SIG-M5 treated with dmso at 0.1 percent for 504 hours (cell line): ENCODE measurements at regions not wholly inside any gene's neighbourhood (a gene's known extent, or its start where the extent isn't known, plus 50 kb on each side); places are given as distances from the start of the nearest gene placed in this dataset.
A peak's percentile ranks its signal among the peaks of the same experiment; 100 is the strongest.

Source experiments
- DNase-seq: peaks from one replicate; lab custom pipeline; 2025; ENCODE audit not compliant: unreplicated experiment; lab: John Stamatoyannopoulos, UW

DNA sequence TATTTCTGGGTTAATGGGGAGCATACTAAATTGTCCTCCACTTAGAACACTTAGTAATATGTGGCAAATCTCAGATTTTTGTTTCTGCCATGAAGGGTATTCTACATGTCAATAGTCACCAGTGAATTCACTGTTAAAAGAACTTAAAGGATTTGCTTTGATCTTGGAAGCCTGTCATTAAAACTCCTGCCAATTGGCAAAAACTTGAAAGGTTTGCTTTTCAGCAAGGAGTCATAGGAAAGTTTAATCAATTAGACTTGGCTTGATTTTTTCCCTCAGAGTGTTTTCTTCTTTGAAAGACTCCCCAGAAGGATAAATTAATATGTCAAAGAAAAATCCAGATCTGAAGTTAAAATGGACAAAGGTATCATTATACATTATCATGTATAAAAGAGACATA, 671.9 kb upstream of the PKDCC start:
- DNase-seq: no peak

DNA sequence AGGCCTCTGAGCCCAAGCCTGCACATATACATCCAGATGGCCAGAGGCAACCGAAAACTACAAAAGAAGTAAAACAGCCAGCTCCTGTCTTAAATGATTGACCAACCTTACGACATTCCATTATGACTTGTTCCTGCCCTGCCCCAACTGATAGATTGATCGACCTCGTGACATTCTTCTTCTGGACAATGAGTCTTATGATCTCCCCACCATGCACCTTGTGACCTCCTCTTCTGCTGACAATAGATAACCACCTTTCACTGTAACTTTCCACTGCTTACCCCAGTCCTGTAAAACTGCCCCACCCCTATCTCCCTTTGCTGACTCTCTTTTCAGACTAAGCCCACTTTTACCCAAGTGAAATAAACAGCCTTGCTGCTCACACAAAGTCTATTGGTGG, 670.0 kb upstream of the PKDCC start:
- no peak for DNase-seq

DNA sequence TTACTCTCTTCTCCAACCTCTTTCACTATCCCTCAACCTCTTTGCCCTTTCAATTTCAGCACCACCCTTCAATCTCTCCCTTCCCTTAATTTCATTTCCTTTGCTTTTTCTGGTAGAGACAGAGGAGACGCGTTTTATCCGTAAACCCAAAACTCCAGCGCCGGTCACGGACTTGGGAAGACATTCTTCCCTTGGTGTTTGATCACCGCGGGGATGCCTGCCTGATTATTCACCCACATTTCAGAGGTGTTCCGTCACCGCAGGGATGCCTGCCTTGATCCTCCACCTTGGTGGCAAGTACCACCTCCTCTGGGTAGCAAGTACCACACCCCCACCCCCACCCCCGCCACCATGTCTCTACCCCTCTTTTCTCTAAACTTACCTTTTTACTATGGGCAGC, 669.4 kb upstream of the PKDCC start:
- no peak for DNase-seq

DNA sequence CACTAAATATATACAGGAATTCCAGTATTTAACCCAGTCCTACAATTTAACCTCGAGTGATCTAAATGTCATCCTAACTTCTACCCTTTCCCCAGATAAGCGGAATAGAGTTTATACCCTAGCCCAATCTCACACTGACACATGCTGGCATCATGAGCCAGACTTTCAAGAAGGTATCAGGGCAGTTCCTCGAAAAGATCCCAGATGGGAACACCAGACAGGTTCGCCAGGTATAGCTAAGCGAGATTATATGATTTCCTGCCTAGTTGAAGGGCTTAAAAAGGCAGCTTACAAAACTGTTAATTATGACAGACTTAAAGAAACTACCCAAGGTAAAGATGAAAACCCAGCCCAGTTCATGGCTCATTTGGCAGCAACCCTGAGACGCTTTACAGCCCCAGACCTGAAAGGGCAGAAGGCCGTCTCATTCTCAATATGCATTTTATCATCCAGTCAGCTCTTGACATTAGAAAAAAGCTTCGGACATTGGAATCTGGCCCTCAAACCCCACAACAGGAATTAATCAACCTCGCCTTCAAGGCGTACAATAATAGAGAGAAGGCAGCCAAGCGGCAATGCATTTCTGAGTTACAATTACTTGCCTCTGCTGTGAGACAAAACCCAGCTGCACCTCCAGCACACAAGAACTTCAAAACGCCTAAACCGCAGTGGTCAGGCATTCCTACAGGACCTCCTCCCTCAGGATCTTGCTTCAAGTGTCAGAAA, 668.2 kb upstream of the PKDCC start:
- DNase-seq: no peak

DNA sequence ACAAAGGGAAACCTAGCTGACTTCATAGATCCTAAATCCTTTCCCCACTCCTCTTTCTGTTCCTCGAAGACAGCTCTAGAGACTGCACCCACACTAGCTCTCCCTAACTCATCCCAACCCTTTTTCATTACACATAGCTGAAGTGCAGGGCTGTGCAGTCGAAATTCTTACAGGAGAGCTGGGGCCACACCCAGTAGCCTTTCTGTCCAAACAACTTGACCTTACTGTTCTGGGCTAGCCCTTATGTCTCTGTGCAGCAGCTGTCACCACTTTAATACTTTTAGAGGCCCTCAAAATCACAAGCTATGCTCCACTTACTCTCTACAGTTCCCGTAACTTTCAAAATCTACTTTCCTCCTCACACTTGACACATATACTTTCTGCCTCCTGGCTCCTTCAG, 666.1 kb upstream of the PKDCC start:
- no peak for DNase-seq

DNA sequence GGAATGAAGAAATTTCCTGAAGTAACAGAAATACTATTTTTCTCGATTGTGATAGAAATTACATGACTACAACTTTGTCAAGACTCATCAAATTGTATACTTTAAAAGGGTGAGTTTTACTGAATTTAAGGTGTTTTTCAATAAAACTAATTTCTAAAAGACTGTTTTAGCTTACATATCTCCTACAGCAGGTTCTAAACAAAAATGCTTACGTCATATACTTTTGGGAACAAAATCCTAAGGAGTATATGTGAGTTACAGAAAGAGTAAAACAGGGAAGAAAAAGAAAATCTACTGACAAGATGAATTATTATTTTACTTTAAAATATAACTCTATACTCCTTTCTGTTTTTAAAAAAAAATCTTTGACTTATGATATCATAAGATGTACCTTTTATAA, 660.3 kb upstream of the PKDCC start:
- DNase-seq: no peak

DNA sequence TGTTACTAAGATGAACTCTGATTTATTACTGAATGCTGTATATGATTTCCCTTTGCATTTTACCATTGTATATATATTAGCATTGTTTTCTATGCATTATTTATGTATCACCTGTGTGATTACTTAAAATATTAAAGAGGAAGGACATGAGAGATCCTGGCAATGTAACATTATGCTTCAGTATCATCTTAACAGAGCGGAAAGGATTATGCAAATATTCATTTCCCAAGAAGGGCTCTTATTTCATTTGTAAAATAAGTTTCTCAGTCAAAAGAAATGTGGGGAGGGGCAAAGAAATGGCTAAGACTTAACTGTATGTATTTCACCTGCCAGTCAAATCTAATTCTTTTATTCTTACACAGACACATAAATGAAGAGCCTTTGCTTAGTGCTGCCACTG, 654.2 kb upstream of the PKDCC start:
- no peak for DNase-seq

DNA sequence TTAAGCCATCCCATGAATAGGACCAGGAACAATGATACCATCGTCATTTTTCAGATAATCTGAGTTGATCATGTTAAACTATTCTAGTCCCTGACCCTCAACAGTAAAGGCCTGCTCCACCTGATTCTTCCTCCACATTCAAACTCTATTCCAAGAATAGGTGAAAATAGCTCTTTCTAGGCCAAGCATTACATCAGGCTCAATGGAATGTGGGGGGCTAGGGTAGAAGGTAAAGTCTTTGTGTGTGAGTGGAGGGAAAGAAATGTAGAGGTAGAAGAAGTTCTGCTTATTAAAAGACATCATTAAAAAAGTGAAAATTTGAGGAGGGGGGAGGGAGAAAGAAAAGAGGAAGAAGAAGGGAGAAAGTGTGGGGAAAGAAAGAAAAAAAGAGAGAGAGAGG, 653.3 kb upstream of the PKDCC start:
- DNase-seq: no peak

DNA sequence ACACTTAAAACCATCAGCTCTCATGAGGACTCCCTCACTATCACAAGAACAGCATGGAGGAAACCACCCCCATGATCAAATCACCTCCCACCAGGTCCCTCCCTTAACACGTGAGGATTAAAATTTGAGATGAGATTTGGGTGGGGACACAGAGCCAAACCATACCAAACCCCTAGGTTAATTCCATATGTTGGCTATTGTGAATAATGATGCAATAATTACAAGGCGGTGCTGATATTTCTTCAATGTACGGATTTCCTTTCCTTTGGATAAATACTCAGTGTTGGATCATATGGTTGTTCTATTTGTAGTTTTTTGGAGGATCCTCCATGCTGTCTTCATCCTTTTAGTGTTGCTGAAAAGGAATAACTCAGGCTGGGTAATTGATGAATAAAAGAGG, 652.1 kb upstream of the PKDCC start:
- DNase-seq: no peak

DNA sequence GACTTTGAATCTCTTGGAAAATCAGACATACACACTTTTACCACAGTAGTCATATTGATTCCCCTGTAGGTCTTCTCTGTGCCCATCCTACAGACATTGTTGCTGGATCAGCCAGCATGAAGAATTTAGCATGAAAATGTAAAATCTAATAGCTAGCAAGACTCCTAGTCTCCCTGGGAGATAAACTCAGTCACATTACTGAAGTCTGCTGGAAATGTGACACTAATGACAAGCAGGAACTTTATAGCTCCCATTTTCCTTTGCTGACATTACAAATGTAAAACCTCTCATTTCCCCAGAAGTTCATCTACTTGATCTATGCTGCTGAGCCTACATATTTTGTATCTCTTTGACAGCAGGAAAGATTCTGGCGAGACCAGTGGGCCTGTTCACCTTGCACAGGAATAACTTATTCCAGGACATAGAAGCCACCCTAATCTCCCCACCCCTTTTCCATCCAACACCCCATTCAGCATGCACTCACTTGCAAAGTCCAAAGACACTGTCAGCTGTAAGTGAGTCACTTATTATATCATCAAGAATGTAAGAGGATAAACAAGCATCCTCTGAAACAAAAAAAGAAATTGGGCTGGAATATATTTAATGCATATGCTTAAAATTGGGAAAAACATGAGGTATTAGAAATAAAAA, 648.3 kb upstream of the PKDCC start:
- DNase-seq: no peak

DNA sequence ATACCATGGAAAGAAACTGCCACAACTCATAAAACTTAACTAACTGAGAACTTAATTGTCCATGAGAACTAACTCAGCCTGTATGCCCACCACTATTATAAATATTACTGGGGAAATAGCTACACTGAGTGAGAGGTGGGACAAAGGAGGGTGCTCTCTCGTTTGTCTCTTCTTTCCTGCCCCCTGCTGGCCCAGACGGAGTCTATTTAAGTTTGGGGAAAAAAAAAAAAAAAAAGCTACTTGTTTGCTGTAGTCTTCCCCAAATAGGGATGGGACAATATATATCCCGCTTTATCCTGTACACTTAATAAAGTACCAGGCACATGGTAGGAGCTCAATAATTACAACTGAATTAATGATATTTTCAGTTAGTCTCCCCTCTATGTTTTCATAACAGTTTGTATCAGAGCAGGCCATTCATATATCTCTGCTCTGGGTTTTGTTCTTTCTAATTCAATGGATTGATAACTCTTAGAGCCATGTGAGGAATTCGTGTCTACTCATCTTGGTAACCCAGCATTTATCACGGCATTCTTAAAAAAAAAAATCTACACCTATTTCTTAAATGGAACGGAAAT, 647.6 kb upstream of the PKDCC start:
- DNase-seq: no peak

DNA sequence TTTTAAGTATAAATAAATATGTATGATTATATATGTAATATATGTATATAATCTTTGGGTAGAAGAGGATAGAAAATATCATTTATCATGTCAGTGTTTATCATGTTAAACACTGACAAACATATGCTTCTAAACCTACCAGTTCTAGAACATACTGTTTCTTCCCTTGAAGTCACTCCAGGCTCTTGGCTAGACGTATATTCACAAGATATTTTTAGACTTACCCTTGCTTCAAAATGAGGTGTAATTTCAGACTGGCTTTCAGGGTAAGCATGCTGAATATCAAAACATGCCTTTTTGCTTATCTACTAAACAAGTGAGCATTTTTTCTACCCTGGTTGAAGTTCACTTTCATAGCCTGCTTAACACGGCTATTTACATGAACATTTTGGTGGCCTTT, 642.4 kb upstream of the PKDCC start:
- no peak for DNase-seq

DNA sequence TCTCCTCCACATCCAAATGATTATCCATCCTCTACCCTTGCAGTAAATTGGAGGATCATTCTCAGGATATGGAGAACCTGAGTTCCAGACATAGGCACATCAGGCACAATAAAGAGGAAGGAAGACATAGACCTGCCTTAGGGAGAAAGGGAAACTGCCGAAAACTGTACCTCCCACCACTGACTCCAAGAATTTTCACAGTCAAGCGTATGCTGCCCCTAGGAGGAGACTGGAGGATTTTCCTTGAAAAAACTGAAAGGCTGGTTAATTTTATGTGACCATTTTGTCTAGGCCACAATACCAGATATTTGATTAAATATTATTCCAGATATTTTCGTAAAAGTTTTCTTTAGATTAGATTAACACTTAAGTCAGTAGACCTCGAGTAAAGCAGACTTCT, 638.5 kb upstream of the PKDCC start:
- no peak for DNase-seq

DNA sequence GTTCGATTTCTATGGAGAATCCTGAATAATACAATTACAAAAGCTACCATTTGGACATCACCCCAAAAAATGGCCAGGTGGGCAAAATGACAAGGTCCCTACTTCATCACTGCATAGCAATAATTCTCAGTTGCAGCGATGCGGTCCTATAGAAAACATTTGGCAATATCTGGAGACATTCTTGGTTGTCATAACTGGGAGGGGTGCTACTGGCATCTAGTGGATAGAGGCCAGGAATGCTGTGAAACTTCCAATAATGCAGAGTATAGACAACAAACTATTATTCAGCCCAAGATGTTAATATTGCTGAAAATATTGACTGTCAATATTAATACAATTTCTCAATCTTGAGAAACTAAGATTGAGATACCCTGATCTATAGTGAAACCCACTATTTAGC, 637.8 kb upstream of the PKDCC start:
- peak; percentile 2 for DNase-seq

DNA sequence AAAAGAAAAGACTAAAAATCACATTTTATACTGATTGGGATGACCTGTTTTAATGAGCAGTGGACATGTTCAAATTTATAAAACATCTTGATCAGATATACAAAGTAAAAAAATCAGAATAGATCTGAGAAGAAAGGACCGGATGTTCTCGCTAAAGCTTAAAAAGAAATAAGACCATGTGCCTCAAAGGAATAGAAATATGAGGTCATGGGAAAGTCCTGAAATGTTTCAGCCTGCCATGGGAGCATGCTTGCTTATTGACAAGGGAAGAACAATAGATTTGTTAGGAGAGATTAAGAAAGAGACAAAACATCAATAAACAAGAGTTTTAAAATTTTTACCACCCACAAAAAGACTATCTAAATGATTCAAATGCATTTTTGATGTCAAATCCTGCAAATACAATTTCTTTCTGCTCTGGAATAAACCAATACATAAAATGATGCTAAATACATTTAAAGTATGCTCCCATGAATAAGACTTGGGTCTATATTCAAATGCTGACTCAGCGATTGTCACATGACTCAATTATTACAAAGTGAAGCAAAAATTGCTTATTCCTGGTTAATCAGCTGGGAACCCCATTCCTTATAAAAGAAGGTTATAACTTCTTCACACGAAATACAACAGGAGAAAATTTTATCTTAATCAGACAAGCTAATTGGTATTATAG, 633.9 kb upstream of the PKDCC start:
- DNase-seq: no peak

DNA sequence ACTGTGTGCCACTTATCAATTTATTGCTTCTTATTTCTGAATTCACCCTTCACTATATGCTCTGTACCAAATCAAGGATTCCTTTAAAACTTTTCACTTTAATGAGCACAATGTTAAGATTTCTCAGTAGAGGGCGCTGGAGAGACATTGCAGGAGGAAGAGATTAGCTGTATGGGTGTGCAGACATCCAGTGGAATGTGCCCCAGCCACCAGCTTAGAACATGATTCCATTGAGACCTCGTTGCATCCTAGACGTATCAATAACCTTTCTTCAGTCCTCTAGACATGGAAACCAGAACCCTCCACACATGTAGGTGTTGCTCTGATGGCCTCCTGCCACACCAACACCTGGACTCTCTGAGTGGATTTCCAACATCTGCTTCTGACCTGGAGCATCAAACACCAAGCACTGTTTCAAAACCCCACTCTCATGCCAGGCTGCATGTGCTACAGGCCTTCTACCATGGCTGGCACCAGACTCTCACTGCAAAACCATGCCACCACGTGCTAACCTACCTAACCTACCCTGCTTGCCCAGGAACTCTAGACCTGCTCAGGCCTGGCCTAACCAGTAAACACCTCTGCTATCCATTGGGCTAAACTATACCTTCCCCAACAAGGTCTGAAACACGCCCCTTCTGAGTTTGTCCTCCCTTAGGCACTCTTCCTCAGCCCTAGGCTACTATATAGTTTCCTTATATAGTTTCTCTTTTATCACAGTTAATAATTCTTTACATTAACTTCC, 633.2 kb upstream of the PKDCC start:
- DNase-seq: peak; percentile 51

DNA sequence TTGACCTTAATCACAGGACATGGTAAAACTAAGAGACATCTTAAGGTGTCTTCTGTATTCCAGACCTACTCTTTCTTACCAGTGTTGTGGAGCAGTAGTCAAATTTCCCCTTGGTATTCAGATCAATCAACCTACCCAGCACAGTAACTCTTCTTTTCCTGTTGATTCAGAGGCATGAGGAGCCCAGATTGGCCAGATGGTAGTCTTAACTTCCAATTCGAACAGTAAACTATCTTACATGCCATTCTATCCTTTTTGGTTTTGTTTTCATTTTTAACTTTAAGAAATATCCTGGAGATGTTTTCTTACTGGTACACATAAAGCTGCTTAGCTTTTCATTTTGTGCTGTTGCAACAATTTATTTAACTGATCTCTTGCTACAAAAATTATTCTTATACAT, 630.3 kb upstream of the PKDCC start:
- no peak for DNase-seq

DNA sequence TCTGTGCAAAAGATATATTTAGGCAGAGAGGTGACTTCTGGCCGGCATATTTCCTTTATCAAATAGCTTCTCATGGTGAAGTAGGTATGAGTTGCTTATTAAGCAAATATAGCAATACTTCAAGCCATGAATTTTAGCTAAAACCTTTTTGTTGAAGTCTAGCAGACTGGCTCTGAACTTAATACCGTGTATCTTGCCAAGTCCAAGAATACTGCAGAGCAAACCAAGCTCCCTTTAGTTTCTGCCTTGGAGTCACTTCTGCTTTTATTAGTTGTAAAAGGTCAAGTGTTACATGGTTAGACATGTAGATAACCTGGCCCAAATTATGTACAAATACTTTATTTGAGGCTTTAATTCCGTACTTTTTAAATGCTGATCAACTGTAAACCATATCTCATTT, 627.6 kb upstream of the PKDCC start:
- no peak for DNase-seq

DNA sequence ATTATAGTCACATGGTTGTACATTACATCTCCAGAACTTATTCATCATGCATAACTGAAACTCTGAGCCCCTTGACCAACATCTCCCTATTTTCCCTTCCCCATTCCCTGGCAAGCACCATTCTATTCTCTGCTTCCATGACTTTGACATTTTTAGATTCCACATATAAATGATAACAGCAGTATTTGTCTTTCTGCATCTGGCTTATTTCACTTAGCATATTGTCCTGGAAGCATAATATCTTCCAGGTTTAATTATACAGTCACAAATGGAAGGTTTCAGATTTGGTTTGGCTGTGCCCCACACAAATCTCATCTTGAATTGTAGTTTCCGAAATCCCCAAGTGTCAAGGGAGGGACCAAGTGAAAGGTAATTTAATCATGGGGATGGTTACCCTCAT, 626.9 kb upstream of the PKDCC start:
- no peak for DNase-seq

DNA sequence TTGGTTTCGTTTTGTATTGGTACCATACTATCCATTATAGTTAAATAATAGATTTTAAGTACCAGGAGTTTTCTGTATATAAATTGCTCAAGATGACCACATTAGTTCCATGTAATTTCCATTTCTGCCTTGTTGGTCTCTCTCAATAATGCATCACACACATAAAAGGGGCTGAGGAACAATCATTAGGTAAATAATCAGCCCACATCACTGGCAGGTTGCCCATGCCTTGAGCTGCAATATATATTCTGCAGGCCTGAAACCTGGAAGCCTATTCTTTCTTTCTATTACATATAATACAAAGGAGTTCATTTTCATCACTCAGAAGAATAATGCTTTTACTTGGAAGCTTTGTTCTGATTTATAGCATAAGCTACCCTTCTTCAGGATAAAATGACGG, 616.1 kb upstream of the PKDCC start:
- no peak for DNase-seq

DNA sequence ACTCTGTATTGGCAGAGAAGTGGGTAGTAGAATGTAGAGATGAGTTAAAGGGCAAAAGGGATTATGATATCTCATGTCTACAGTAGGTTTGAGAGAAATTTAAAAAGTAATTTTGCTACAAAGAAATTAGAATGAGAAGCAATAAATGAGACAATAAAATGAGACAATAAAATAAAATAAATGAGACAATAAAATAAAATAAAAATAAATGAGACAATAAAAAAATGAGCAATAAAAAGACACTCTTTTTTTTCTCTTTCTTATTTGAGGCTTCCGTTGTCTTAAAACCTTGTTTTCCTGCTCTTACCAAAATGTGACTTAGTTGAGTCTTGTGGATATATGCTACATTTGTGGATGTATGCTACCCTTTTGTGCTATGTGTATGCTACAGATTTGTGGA, 615.4 kb upstream of the PKDCC start:
- no peak for DNase-seq

DNA sequence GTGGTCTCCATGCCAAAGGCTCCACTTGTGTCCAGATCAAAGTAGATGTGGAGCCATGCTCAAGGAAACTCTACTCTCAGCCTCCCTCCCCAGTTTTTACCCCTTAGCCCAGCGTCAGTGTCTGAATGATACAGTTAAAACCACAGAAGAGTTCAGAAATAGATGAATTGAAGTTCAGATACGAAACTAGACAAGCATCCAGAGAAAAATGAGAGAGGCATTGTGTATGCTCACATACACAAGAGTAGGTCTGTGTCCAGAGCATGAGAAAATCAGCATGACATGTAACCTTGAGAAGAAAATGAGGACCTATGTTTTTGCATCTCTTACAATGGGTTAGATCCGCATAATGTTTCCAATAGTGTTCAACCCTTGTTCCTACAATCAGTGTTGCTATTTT, 612.8 kb upstream of the PKDCC start:
- DNase-seq: no peak
